ENCODE measurements at regions not wholly inside any gene's neighbourhood (a gene's known extent, or its start where the extent isn't known, plus 50 kb on each side); places are given as distances from the start of the nearest gene placed in this dataset.

GRCh38 chr6:85191656-85192055, 258.2 kb upstream of the NT5E start:
- no peak for TF ChIP-seq YY1 (IDR thresholded peaks at IDR 0.05; ENCODE audit: insufficient read depth, insufficient read length)
- no peak for TF ChIP-seq ZNF274 (IDR thresholded peaks at IDR 0.05; ENCODE audit: low read depth, low read length)
- no peak for TF ChIP-seq SUZ12 (IDR thresholded peaks at IDR 0.05; ENCODE audit: extremely low read depth, insufficient read depth, insufficient read length)
